Activated CD4-positive, alpha-beta T cell treated with anti-CD3 and anti-CD28 coated beads for 36 hours (primary cell): ENCODE measurements at regions not wholly inside any gene's neighbourhood (a gene's known extent, or its start where the extent isn't known, plus 50 kb on each side); places are given as distances from the start of the nearest gene placed in this dataset.

Experiments
- ATAC-seq: fragments of 200-7000 bp; cut with Tn5 transposase; one replicate; pipeline ENCODE4 v1.10.0; 2021; ENCODE audit warnings: mild to moderate bottlenecking, moderate library complexity
- CTCF ChIA-PET: fragments of 350-600 bp; sonication (Branson Sonifier 250); formaldehyde crosslinking; loops from one replicate; lab custom pipeline; 2021; ENCODE audit warnings: antibody characterized with exemption; lab: Charles Lee
- POLR2A ChIA-PET: fragments of 350-600 bp; sonication (Branson Sonifier 250); formaldehyde crosslinking; loops from one replicate; lab custom pipeline; 2021; ENCODE audit warnings: antibody characterized with exemption, inconsistent platforms; lab: Charles Lee
- DNase-seq: peaks from one replicate; pipeline ENCODE4 v3.0.0-alpha.2; 2020
- H3K27ac Mint-ChIP-seq: one replicate; pipeline ENCODE4 v1.8.0; 2021; ENCODE audit warnings: mixed read lengths
- H3K27me3 Mint-ChIP-seq: one replicate; pipeline ENCODE4 v1.8.0; 2021; ENCODE audit warnings: mixed read lengths
- H3K36me3 Mint-ChIP-seq: one replicate; pipeline ENCODE4 v1.8.0; 2021; ENCODE audit warnings: low read depth, mixed read lengths
- H3K4me1 Mint-ChIP-seq: one replicate; pipeline ENCODE4 v1.8.0; 2021; ENCODE audit warnings: mixed read lengths
- H3K4me3 Mint-ChIP-seq: one replicate; pipeline ENCODE4 v1.8.0; 2021; ENCODE audit warnings: mild to moderate bottlenecking, moderate library complexity, mixed read lengths
- H3K9me3 Mint-ChIP-seq: one replicate; pipeline ENCODE4 v1.8.0; 2021; ENCODE audit warnings: low read depth, mixed read lengths
- intact Hi-C, 2 experiments: fragments of 100-400 bp; cut with DNase I in 1 of 2; cut with micrococcal nuclease in 1 of 2; formaldehyde crosslinking; loops; one replicate each; pipeline versions ENCODE4 v1.14.2 to v1.15.1; 2022 to 2024; cut with DNase I, micrococcal nuclease

- POLR2A ChIA-PET, result no interaction called here
- ATAC-seq, result no peak
- Mint-ChIP-seq H3K4me3 (no peak overlapping the region), H3K27me3 (no peaks in the 10 kb centered on the region), H3K36me3 (no peaks in the 10 kb centered on the region), H3K9me3 (no peaks in the 10 kb centered on the region), H3K4me1 (no peaks in the 10 kb centered on the region), H3K27ac (no peak overlapping the region)
- intact Hi-C loops, result no loop called here
- DNase-seq, result no peak
- CTCF ChIA-PET, result interaction anchor here (0.5 kb wide), 1 partner anchor 62 kb away, joined by 3 read pairs; no protein-coding TSS in a partner anchor
These were observed 140.0 kb upstream of the FOXN2 start for GRCh38 chr2:48174503-48174902.

GRCh38 chr2:48175254-48175653 lies 139.2 kb upstream of the FOXN2 start:
- H3K36me3 Mint-ChIP-seq, result no peaks in the 10 kb centered on the region
- no peak for DNase-seq
- no peak for ATAC-seq
- ChIA-PET POLR2A (no interaction called here), CTCF (no interaction called here)
- no peak overlapping the region for H3K4me3 Mint-ChIP-seq
- H3K9me3 Mint-ChIP-seq, result no peaks in the 10 kb centered on the region
- no peaks in the 10 kb centered on the region for H3K27me3 Mint-ChIP-seq
- no peak overlapping the region for H3K27ac Mint-ChIP-seq
- intact Hi-C loops, result no loop called here
- no peaks in the 10 kb centered on the region for H3K4me1 Mint-ChIP-seq

GRCh38 chr2:48175656-48176055 lies 138.8 kb upstream of the FOXN2 start:
- ChIA-PET POLR2A (no interaction called here), CTCF (interaction anchor here (0.8 to 1.7 kb wide), 2 partner anchors 10 to 58 kb away, joined by 4 to 6 read pairs; no protein-coding TSS in a partner anchor)
- DNase-seq (no peak), ATAC-seq (no peak)
- no peak overlapping the region for H3K4me3 Mint-ChIP-seq
- intact Hi-C loops, result no loop called here
- no peaks in the 10 kb centered on the region for H3K4me1 Mint-ChIP-seq
- H3K27ac Mint-ChIP-seq, result no peak overlapping the region
- no peaks in the 10 kb centered on the region for H3K27me3 Mint-ChIP-seq
- H3K9me3 Mint-ChIP-seq, result no peaks in the 10 kb centered on the region
- no peaks in the 10 kb centered on the region for H3K36me3 Mint-ChIP-seq

- Mint-ChIP-seq H3K27me3 (no peaks in the 10 kb centered on the region), H3K9me3 (no peaks in the 10 kb centered on the region), H3K36me3 (no peaks in the 10 kb centered on the region), H3K27ac (no peak overlapping the region), H3K4me3 (no peak overlapping the region), H3K4me1 (no peaks in the 10 kb centered on the region)
- DNase-seq (no peak), ATAC-seq (no peak)
- CTCF ChIA-PET, result interaction anchor here (1.7 kb wide), 1 partner anchor 11 kb away, joined by 6 read pairs; no protein-coding TSS in a partner anchor
- intact Hi-C loops, result no loop called here
- POLR2A ChIA-PET, result no interaction called here
These were observed 137.6 kb upstream of the FOXN2 start for GRCh38 chr2:48176876-48177275.

- Mint-ChIP-seq H3K4me3 (no peak overlapping the region), H3K27me3 (no peaks in the 10 kb centered on the region), H3K27ac (no peak overlapping the region), H3K9me3 (no peaks in the 10 kb centered on the region), H3K36me3 (no peaks in the 10 kb centered on the region), H3K4me1 (no peaks in the 10 kb centered on the region)
- ChIA-PET CTCF (no interaction called here), POLR2A (no interaction called here)
- no peak for ATAC-seq
- intact Hi-C loops, result no loop called here
- no peak for DNase-seq
These were observed 135.9 kb upstream of the FOXN2 start for GRCh38 chr2:48178611-48179010.

GRCh38 chr2:48180557-48180956 lies 133.9 kb upstream of the FOXN2 start:
- H3K27ac Mint-ChIP-seq, result no peak overlapping the region
- H3K9me3 Mint-ChIP-seq, result no peaks in the 10 kb centered on the region
- POLR2A ChIA-PET, result no interaction called here
- CTCF ChIA-PET, result no interaction called here
- no peak for ATAC-seq
- H3K36me3 Mint-ChIP-seq, result no peaks in the 10 kb centered on the region
- no peak overlapping the region for H3K4me3 Mint-ChIP-seq
- H3K4me1 Mint-ChIP-seq, result no peaks in the 10 kb centered on the region
- H3K27me3 Mint-ChIP-seq, result no peaks in the 10 kb centered on the region
- intact Hi-C loops, result no loop called here
- DNase-seq, result no peak

- H3K4me3 Mint-ChIP-seq, result no peak overlapping the region
- no peak overlapping the region for H3K27ac Mint-ChIP-seq
- ChIA-PET CTCF (no interaction called here), POLR2A (no interaction called here)
- no peaks in the 10 kb centered on the region for H3K9me3 Mint-ChIP-seq
- no peaks in the 10 kb centered on the region for H3K36me3 Mint-ChIP-seq
- ATAC-seq (no peak), DNase-seq (no peak)
- no peaks in the 10 kb centered on the region for H3K4me1 Mint-ChIP-seq
- no peaks in the 10 kb centered on the region for H3K27me3 Mint-ChIP-seq
- intact Hi-C loops, result no loop called here
These were observed 131.2 kb upstream of the FOXN2 start for GRCh38 chr2:48183276-48183675.

- intact Hi-C loops, result no loop called here
- Mint-ChIP-seq H3K9me3 (no peaks in the 10 kb centered on the region), H3K4me1 (no peaks in the 10 kb centered on the region), H3K4me3 (no peak overlapping the region), H3K27me3 (no peaks in the 10 kb centered on the region), H3K36me3 (no peaks in the 10 kb centered on the region), H3K27ac (no peak overlapping the region)
- ATAC-seq (no peak), DNase-seq (no peak)
- ChIA-PET POLR2A (no interaction called here), CTCF (no interaction called here)
These were observed 130.5 kb upstream of the FOXN2 start for GRCh38 chr2:48183991-48184390.

- Mint-ChIP-seq H3K27ac (no peak overlapping the region), H3K36me3 (no peaks in the 10 kb centered on the region), H3K4me3 (no peak overlapping the region), H3K4me1 (no peaks in the 10 kb centered on the region), H3K27me3 (no peaks in the 10 kb centered on the region), H3K9me3 (no peaks in the 10 kb centered on the region)
- no peak for DNase-seq
- POLR2A ChIA-PET, result no interaction called here
- CTCF ChIA-PET, result no interaction called here
- no peak for ATAC-seq
- intact Hi-C loops, result no loop called here
These were observed 127.0 kb upstream of the FOXN2 start for GRCh38 chr2:48187503-48187902.

GRCh38 chr2:48189552-48190228 lies 124.8 kb upstream of the FOXN2 start:
- ChIA-PET CTCF (no interaction called here), POLR2A (no interaction called here)
- H3K36me3 Mint-ChIP-seq, result no peaks in the 10 kb centered on the region
- H3K4me3 Mint-ChIP-seq, result no peak overlapping the region
- H3K9me3 Mint-ChIP-seq, result no peaks in the 10 kb centered on the region
- DNase-seq, result no peak
- H3K27me3 Mint-ChIP-seq, result no peaks in the 10 kb centered on the region
- no peaks in the 10 kb centered on the region for H3K4me1 Mint-ChIP-seq
- ATAC-seq, result no peak
- intact Hi-C loops, result no loop called here
- no peak overlapping the region for H3K27ac Mint-ChIP-seq

- intact Hi-C loops, result no loop called here
- no peaks in the 10 kb centered on the region for H3K4me1 Mint-ChIP-seq
- no peak overlapping the region for H3K4me3 Mint-ChIP-seq
- ATAC-seq, result no peak
- no peaks in the 10 kb centered on the region for H3K36me3 Mint-ChIP-seq
- no peak for DNase-seq
- H3K27me3 Mint-ChIP-seq, result no peaks in the 10 kb centered on the region
- H3K9me3 Mint-ChIP-seq, result no peaks in the 10 kb centered on the region
- ChIA-PET CTCF (interaction anchor here (1.2 kb wide), 1 partner anchor 14 kb away, joined by 4 read pairs; no protein-coding TSS in a partner anchor), POLR2A (no interaction called here)
- no peak overlapping the region for H3K27ac Mint-ChIP-seq
These were observed 124.3 kb upstream of the FOXN2 start for GRCh38 chr2:48190230-48190629.

- DNase-seq (no peak), ATAC-seq (no peak)
- Mint-ChIP-seq H3K9me3 (no peaks in the 10 kb centered on the region), H3K4me1 (no peaks in the 10 kb centered on the region), H3K36me3 (no peaks in the 10 kb centered on the region), H3K4me3 (no peak overlapping the region), H3K27ac (no peak overlapping the region), H3K27me3 (no peaks in the 10 kb centered on the region)
- ChIA-PET POLR2A (no interaction called here), CTCF (no interaction called here)
- intact Hi-C loops, result no loop called here
These were observed 119.8 kb upstream of the FOXN2 start for GRCh38 chr2:48194641-48195040.
